ENCODE measurements at regions not wholly inside any gene's neighbourhood (a gene's known extent, or its start where the extent isn't known, plus 50 kb on each side); places are given as distances from the start of the nearest gene placed in this dataset.

- Mint-ChIP-seq H3K36me3 (no peaks in the 10 kb centered on the region), H3K9me3 (peaks cover 0 to 7% (median 3%) of the 10 kb centered on the region in 7 donors), H3K27ac (no peak overlapping the region), H3K27me3 (ENCODE audit: low read depth in 3 of 3) (peaks cover 0 to 2% (median 2%) of the 10 kb centered on the region in 3 donors), H3K4me3 (no peak overlapping the region), H3K4me1 (no peaks in the 10 kb centered on the region)
- H2AFZ ChIP-seq (ENCODE audit: insufficient read depth, low read depth, low read length, poor library complexity, severe bottlenecking): no peak overlapping the region
- no peaks in the 10 kb centered on the region for H3K9me3 ChIP-seq (replicated peaks in 1 of 2; ENCODE audit: control insufficient read depth in 1 of 2, insufficient read depth in 1 of 2, low read length in 2 of 2)
- TF ChIP-seq CTCF (IDR thresholded peaks at IDR 0.05): no peak
- intact Hi-C loops (cut with micrococcal nuclease): no loop called here
- no peak for DNase-seq
- H3K36me3 ChIP-seq (replicated peaks in 1 of 2; ENCODE audit: control insufficient read depth in 1 of 2, insufficient read depth in 2 of 2, low read length in 2 of 2): no peaks in the 10 kb centered on the region
- no peaks in the 10 kb centered on the region for H3K79me2 ChIP-seq (ENCODE audit: insufficient read depth, low read length)
- no CpG with 5 or more reads among the region's 1 CpG for WGBS (ENCODE audit: insufficient coverage)
- H3K27ac ChIP-seq (ENCODE audit: low read depth in 1 of 2, low read length in 2 of 2): no peak overlapping the region
- H4K20me1 ChIP-seq (ENCODE audit: insufficient read depth, low read length): no peaks in the 10 kb centered on the region
- no peak overlapping the region for H3K4me2 ChIP-seq (replicated peaks; ENCODE audit: extremely low read depth, low read length, poor library complexity, severe bottlenecking)
- H3K4me1 ChIP-seq (ENCODE audit: control insufficient read depth in 1 of 2, insufficient read depth in 2 of 2, low read length in 2 of 2): no peaks in the 10 kb centered on the region
- H3K4me3 ChIP-seq (replicated peaks in 1 of 3; ENCODE audit: low read depth in 2 of 3, low read length in 3 of 3): no peak overlapping the region
- H3K27me3 ChIP-seq (ENCODE audit: control insufficient read depth in 2 of 2, insufficient read depth in 2 of 2, low read length in 2 of 2): no peaks in the 10 kb centered on the region
- no peak overlapping the region for H3K9ac ChIP-seq (ENCODE audit: insufficient read depth, low read length, poor library complexity, severe bottlenecking)
These were observed 936.8 kb downstream of the EPHA3 start for GRCh38 chr3:90044084-90044816.

- peaks cover 0 to 8% of the 10 kb centered on the region in 2 donors for H3K9me3 ChIP-seq (replicated peaks in 1 of 2; ENCODE audit: control insufficient read depth in 1 of 2, insufficient read depth in 1 of 2, low read length in 2 of 2)
- intact Hi-C loops (cut with micrococcal nuclease): no loop called here
- WGBS (ENCODE audit: insufficient coverage): 67% methylated on average over 1 of the region's 3 CpGs
- no peak overlapping the region for H3K4me3 ChIP-seq (replicated peaks in 1 of 3; ENCODE audit: low read depth in 2 of 3, low read length in 3 of 3)
- Mint-ChIP-seq H3K27me3 (ENCODE audit: low read depth in 3 of 3) (peaks cover 0 to under 1% (median 0%) of the 10 kb centered on the region in 3 donors), H3K4me3 (no peak overlapping the region), H3K36me3 (no peaks in the 10 kb centered on the region), H3K27ac (no peak overlapping the region), H3K9me3 (peaks cover 0 to 7% (median under 1%) of the 10 kb centered on the region in 7 donors), H3K4me1 (no peaks in the 10 kb centered on the region)
- no peak for DNase-seq
- H3K36me3 ChIP-seq (replicated peaks in 1 of 2; ENCODE audit: control insufficient read depth in 1 of 2, insufficient read depth in 2 of 2, low read length in 2 of 2): no peaks in the 10 kb centered on the region
- H3K27ac ChIP-seq (ENCODE audit: low read depth in 1 of 2, low read length in 2 of 2): no peak overlapping the region
- no peaks in the 10 kb centered on the region for H3K79me2 ChIP-seq (ENCODE audit: insufficient read depth, low read length)
- TF ChIP-seq CTCF (IDR thresholded peaks at IDR 0.05): no peak
- no peaks in the 10 kb centered on the region for H4K20me1 ChIP-seq (ENCODE audit: insufficient read depth, low read length)
- H2AFZ ChIP-seq (ENCODE audit: insufficient read depth, low read depth, low read length, poor library complexity, severe bottlenecking): no peak overlapping the region
- H3K4me1 ChIP-seq (ENCODE audit: control insufficient read depth in 1 of 2, insufficient read depth in 2 of 2, low read length in 2 of 2): no peaks in the 10 kb centered on the region
- H3K9ac ChIP-seq (ENCODE audit: insufficient read depth, low read length, poor library complexity, severe bottlenecking): no peak overlapping the region
- no peak overlapping the region for H3K4me2 ChIP-seq (replicated peaks; ENCODE audit: extremely low read depth, low read length, poor library complexity, severe bottlenecking)
- H3K27me3 ChIP-seq (ENCODE audit: control insufficient read depth in 2 of 2, insufficient read depth in 2 of 2, low read length in 2 of 2): no peaks in the 10 kb centered on the region
These were observed 945.1 kb downstream of the EPHA3 start for GRCh38 chr3:90052425-90052950.
